Muscle of leg (tissue), 3 donors: ENCODE measurements at regions not wholly inside any gene's neighbourhood (a gene's known extent, or its start where the extent isn't known, plus 50 kb on each side); places are given as distances from the start of the nearest gene placed in this dataset.
A peak's percentile ranks its signal among the peaks of the same experiment; 100 is the strongest.
"Not testable (repeated sequence)": the region's sequence is repeated elsewhere in the genome, so short reads cannot be mapped to it uniquely, and the experiment has no call there.

Source experiments
- DNase-seq: peaks from one replicate; pipeline ENCODE4 v3.0.0; 2013
- H3K27ac ChIP-seq: one replicate; pipeline ENCODE4 v1.5.1; 2013; ENCODE audit warnings: mild to moderate bottlenecking, low read length, control low read depth
- H3K27me3 ChIP-seq: one replicate; pipeline ENCODE4 v1.6.1; 2013; ENCODE audit warnings: low read length; ENCODE audit not compliant: control insufficient read depth, insufficient read depth
- H3K36me3 ChIP-seq: one replicate; pipeline ENCODE4 v1.6.1; 2013; ENCODE audit warnings: low read length; ENCODE audit not compliant: control insufficient read depth, insufficient read depth
- H3K4me1 ChIP-seq: one replicate; pipeline ENCODE4 v1.6.1; 2013; ENCODE audit warnings: low read length; ENCODE audit not compliant: control insufficient read depth, insufficient read depth
- H3K4me3 ChIP-seq: one replicate; pipeline ENCODE4 v1.5.1; 2013; ENCODE audit warnings: low read length, control low read depth
- H3K9me3 ChIP-seq: replicated peaks from 2 replicates; pipeline ENCODE4 v1.6.1; 2013; ENCODE audit warnings: low read depth, low read length; ENCODE audit not compliant: control insufficient read depth
- WGBS: methylation state at CpG from one replicate; pipeline ENCODE4 v1.1.5; 2013; ENCODE audit warnings: missing lambda C conversion rate; ENCODE audit not compliant: insufficient coverage; 5-methylcytosine and 5-hydroxymethylcytosine counted together

DNA sequence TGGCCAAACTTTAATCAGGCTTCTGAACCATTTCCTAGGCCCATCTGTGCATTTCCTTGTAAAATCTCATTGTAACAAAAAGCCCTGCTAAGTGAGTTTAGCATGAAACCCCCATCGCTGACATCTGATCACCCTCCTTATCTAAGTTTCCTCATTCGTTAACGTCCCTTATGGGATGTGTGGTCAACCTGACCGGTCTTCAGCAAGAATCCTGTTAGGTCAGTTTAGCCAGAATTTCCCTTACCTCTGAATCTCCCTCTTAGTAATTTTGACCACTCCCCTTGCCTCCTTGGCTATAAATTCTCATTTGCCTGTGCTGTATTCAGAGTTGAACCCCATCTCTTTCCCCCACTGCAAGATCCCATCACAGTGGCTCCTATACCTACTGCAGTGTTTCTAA lies 239.3 kb downstream of the RMST start:
- no peak for DNase-seq
- no peak overlapping the region for H3K27ac ChIP-seq
- WGBS, result 55% methylated on average over 4 of the region's 4 CpGs
- H3K4me1 ChIP-seq, result no peaks in the 10 kb centered on the region
- no peaks in the 10 kb centered on the region for H3K27me3 ChIP-seq
- peaks cover 2% of the 10 kb centered on the region for H3K9me3 ChIP-seq
- no peak overlapping the region for H3K4me3 ChIP-seq
- no peaks in the 10 kb centered on the region for H3K36me3 ChIP-seq

DNA sequence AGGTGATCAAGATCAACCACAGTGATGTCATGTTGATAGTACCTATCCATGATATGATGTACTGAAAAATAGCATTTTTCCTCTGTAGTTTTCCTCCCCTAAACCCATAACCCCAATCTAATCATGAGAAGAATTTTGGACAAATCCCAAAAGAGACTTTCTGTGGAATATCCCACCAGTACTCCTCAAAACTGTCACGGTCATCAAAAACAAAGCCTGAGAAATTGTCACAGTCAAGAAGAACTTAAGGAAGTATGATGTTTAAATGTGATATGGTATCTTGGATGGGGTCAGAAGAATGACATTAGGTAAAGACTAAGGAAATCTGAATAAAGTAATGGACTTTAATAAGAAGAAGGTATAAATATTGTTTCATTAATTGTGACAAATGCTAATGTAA lies 248.8 kb downstream of the RMST start:
- no peaks in the 10 kb centered on the region for H3K27me3 ChIP-seq
- no peak overlapping the region for H3K27ac ChIP-seq
- peaks cover 3% of the 10 kb centered on the region for H3K9me3 ChIP-seq
- no peak overlapping the region for H3K4me3 ChIP-seq
- DNase-seq, result no peak
- no peaks in the 10 kb centered on the region for H3K36me3 ChIP-seq
- no peaks in the 10 kb centered on the region for H3K4me1 ChIP-seq
- WGBS, result no CpG with 5 or more reads among the region's 1 CpG

DNA sequence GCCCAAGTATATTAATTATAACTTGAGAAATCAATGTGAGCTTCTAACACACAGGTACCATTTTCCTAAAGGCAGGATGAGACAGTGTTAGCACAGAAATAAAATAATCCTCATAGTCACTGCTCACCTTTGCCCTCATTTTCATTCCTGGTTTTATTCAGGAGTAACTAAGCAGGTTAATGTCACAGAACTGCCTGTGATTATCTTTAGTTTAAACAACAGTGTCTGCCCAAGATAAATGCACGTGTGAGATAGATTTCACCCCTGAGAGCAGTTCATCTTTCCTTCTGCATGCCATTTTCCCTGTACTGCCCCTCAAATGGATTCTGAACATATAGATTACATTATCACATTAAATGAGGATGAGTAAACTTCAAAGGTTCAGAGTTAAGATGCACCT lies 250.7 kb downstream of the RMST start:
- no peak overlapping the region for H3K27ac ChIP-seq
- H3K4me3 ChIP-seq, result no peak overlapping the region
- WGBS, result no CpG with 5 or more reads among the region's 1 CpG
- H3K36me3 ChIP-seq, result no peaks in the 10 kb centered on the region
- no peaks in the 10 kb centered on the region for H3K27me3 ChIP-seq
- H3K4me1 ChIP-seq, result no peaks in the 10 kb centered on the region
- peaks cover 3% of the 10 kb centered on the region for H3K9me3 ChIP-seq
- DNase-seq, result no peak

DNA sequence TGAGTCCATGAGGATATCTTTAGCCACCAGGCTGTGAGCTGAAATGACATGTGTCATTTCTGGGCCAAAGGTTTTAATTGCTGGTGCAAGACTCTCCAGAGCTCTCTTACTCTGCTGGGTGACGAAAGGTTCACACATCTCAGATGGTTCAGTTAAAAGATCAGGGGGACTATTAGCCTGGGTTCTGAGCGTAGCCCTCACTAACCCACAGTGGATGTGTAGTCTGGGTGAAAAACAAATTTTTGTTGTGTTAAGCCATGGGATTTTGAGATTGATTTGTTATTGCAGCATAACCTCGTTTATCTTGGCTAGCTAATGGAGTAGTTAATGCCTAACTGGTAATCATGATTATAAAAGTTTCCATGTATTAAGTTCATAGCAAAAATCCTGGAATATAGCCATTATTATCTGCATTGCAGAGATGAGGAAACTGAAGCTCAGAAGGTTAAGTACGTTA lies 251.5 kb downstream of the RMST start:
- Histone ChIP-seq H3K4me3 (no peak overlapping the region), H3K36me3 (no peaks in the 10 kb centered on the region), H3K27me3 (no peaks in the 10 kb centered on the region), H3K4me1 (no peaks in the 10 kb centered on the region), H3K27ac (no peak overlapping the region), H3K9me3 (peaks cover 3% of the 10 kb centered on the region)
- no peak for DNase-seq
- WGBS, result no CpG with 5 or more reads among the region's 4 CpGs

DNA sequence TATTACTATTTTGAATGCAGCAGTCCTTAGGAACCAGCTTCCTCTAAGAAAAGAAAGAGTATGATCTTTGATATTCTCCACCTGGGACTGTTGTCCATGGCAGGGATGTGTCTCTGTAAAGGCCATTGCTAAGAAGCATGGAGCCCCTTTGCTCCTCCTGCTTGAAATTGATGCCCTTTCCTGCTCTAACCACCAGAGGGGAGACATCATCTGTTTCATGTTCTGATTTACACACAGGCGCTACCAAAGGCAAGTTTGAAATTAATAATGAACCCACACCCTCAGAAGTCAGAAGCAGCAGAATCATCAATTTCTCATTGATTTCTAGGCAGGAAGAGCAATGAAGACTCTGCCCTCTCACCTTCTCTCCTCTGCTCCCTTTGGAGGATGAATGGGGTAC lies 253.8 kb downstream of the RMST start:
- Histone ChIP-seq H3K9me3 (no peaks in the 10 kb centered on the region), H3K27me3 (no peaks in the 10 kb centered on the region), H3K4me3 (no peak overlapping the region), H3K27ac (no peak overlapping the region), H3K4me1 (no peaks in the 10 kb centered on the region), H3K36me3 (no peaks in the 10 kb centered on the region)
- no CpG with 5 or more reads among the region's 1 CpG for WGBS
- peak; percentile 5 for DNase-seq

DNA sequence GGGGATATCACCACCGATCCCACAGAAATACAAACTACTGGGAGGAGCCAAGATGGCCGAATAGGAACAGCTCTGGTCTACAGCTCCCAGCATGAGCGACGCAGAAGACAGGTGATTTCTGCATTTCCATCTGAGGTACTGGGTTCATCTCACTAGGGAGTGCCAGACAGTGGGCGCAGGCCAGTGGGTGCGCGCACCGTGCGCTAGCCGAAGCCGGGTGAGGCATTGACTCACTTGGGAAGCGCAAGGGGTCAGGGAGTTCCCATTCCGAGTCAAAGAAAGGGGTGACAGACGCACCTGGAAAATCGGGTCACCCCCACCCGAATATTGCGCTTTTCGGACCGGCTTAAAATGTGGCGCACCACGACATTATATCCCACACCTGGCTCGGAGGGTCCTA lies 261.2 kb downstream of the RMST start:
- DNase-seq, H3K4me3 ChIP-seq, H3K9me3 ChIP-seq, H3K4me1 ChIP-seq, H3K36me3 ChIP-seq, H3K27ac ChIP-seq, H3K27me3 ChIP-seq: not testable (repeated sequence)
- WGBS, result 93% methylated on average over 18 of the region's 22 CpGs

DNA sequence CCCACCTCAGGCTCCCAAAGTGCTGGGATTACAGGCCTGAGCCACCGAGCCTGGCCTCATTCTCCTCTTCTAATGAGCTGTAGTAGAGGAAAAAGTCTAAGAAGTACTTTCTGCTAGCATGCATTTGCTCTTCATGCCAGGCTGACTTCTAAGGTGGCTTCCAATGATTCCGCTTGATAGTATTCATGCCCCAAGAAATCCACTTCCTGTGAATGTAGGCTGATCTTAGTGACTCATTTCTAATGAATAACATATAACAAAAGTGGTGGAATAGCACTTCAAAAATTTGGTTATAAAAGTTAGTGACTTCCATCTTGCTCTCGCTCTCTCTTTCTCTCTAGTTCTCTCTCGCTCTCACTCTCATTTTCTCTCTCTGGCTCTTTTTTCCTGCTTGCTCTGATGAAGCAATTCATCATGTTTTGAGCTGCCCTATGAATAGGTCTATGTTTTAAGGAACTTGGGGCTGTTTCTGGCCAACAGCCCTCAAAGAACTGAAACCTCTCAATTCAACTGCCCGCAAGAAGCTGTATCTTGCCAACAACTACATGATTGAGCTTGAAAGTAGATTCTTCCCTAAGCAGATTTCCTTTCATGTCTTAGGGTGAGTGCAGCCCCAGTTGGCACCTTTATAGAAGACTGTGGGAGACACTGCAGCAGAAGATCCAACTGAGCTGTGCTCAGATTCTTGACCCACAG lies 282.9 kb downstream of the RMST start:
- Histone ChIP-seq H3K36me3 (no peaks in the 10 kb centered on the region), H3K27me3 (no peaks in the 10 kb centered on the region), H3K9me3 (no peaks in the 10 kb centered on the region), H3K4me3 (no peak overlapping the region), H3K27ac (no peak overlapping the region), H3K4me1 (no peaks in the 10 kb centered on the region)
- WGBS, result no CpG with 5 or more reads among the region's 5 CpGs
- DNase-seq, result no peak

DNA sequence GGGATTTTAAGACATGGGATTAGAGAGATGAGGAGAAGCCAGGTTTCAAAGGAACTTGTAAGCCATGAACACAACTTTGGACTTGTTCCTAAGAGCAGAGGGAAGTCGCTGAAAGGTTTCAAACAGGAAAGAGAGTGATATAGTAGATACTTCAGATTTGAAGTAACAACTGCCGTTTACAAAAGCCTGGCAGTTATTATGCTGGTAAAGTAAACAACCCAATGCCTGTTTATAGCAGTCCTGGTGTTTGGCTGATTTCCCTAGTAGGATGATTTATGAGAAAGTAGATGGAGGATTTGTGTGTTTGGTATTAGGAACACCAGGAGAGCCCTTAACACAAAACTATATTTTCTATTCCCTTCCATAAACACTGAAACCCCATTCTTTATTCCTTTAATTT lies 285.7 kb downstream of the RMST start:
- Histone ChIP-seq H3K9me3 (no peaks in the 10 kb centered on the region), H3K27ac (no peak overlapping the region), H3K4me3 (no peak overlapping the region), H3K27me3 (no peaks in the 10 kb centered on the region), H3K36me3 (no peaks in the 10 kb centered on the region), H3K4me1 (no peaks in the 10 kb centered on the region)
- DNase-seq, result no peak
- WGBS, result 26% methylated on average over 2 of the region's 2 CpGs

DNA sequence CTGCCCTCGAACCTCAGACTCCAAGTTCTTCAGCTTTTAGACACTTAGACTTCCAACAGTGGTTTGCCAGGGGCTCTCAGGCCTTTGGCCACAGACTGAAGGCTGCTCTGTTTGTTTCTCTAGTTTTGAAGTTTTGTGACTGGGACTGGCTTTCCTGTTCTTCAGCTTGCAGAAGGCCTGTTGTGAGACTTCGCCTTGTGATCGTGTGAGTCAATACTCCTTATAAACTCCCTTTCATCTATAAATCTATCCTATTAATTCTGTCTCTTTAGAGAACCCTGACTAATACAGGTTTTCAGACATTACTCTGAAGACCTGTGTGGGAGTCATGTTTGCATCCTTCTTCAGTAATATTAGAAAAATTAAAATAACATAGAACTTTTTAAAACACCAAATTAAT lies 289.1 kb downstream of the RMST start:
- no peaks in the 10 kb centered on the region for H3K9me3 ChIP-seq
- no peaks in the 10 kb centered on the region for H3K4me1 ChIP-seq
- no peaks in the 10 kb centered on the region for H3K36me3 ChIP-seq
- no peak for DNase-seq
- H3K27me3 ChIP-seq, result no peaks in the 10 kb centered on the region
- no peak overlapping the region for H3K4me3 ChIP-seq
- no CpG with 5 or more reads among the region's 3 CpGs for WGBS
- no peak overlapping the region for H3K27ac ChIP-seq

DNA sequence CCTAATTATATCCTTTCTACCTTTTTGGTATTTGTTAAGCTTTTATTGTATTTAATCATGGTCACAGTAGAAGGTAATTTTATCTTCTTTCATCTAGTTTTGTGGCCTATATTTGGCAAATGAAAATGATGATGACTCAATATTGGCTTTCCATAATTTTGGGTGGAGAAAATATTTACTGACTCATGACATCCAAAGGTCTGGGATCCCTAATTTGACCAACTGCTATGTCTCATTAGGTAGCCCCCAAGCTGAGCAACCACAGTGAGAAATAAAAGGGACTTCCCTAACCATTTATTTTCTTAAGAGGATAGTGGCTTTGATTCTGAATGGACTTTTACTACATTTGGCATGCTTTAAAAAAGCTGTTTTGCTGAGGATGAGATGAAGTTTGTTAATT lies 289.5 kb downstream of the RMST start:
- Histone ChIP-seq H3K36me3 (no peaks in the 10 kb centered on the region), H3K4me3 (no peak overlapping the region), H3K4me1 (no peaks in the 10 kb centered on the region), H3K27me3 (no peaks in the 10 kb centered on the region), H3K27ac (no peak overlapping the region), H3K9me3 (no peaks in the 10 kb centered on the region)
- DNase-seq, result no peak

DNA sequence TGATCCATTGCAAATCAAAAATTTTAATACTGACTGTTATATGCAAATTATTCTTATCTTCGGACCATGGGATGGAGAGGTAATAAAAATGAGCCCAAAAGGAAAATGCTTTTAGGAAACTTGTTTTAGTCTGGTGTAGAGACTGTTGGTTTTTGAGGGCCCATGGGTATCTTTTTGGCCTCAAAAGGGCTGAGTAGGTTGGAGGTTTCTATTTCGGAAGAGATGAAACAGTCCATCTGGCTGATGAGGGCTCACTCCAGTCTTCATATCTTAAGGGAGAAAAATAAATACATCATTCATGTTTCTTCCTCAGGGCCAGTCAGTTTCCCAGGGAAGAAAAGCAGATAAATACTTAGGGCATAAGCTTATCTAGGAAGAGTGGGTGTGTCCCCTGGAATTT lies 290.7 kb downstream of the RMST start:
- H3K36me3 ChIP-seq, result no peaks in the 10 kb centered on the region
- no peaks in the 10 kb centered on the region for H3K4me1 ChIP-seq
- no CpG with 5 or more reads among the region's 2 CpGs for WGBS
- no peaks in the 10 kb centered on the region for H3K9me3 ChIP-seq
- H3K4me3 ChIP-seq, result no peak overlapping the region
- no peaks in the 10 kb centered on the region for H3K27me3 ChIP-seq
- no peak overlapping the region for H3K27ac ChIP-seq
- no peak for DNase-seq
